ENCODE measurements at regions not wholly inside any gene's neighbourhood (a gene's known extent, or its start where the extent isn't known, plus 50 kb on each side); places are given as distances from the start of the nearest gene placed in this dataset.

DNA sequence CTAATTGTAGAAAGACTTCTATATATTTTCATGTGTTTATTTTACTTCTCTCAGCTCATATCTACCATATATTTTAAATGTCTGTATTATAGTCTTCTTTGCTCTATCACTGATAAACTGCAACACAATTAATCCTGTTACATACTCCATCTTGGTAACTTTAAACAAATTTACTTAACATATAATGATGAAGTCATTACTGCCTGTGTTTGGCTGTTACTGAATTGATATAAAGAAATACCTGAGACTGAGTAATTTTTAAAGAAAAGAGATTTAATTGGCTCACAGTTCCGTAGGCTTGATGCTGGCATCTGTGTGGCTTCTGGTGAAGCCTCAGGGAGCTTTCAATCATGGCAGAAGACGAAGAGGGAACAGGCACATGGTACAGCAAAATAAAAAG lies 1480.4 kb downstream of the HACE1 start:
- H3K36me3 ChIP-seq (ENCODE audit: control insufficient read depth in 2 of 4, insufficient read depth in 4 of 4, low read length in 3 of 4): no peaks in the 10 kb centered on the region
- DNase-seq (ENCODE audit: low read depth in 1 of 2, low spot score in 2 of 2): no peak
- no peak overlapping the region for H3K27ac ChIP-seq (ENCODE audit: low read depth, low read length)
- no peak overlapping the region for H3K4me3 ChIP-seq (ENCODE audit: extremely low read depth in 1 of 4, insufficient read depth in 2 of 4, low read depth in 3 of 4, low read length in 4 of 4)
- no peak for TF ChIP-seq CHD2 (IDR thresholded peaks at IDR 0.05; ENCODE audit: low read length)
- TF ChIP-seq POU5F1 (IDR thresholded peaks at IDR 0.05; ENCODE audit: low read depth, low read length): no peak
- no peak for TF ChIP-seq TAF1 (IDR thresholded peaks at IDR 0.05; ENCODE audit: low read depth, low read length)
- no peak for TF ChIP-seq TEAD4 (IDR thresholded peaks at IDR 0.05; ENCODE audit: low read depth, low read length)
- no peak for TF ChIP-seq TBP (IDR thresholded peaks at IDR 0.05; ENCODE audit: low read depth, low read length)
- H2BK15ac ChIP-seq (ENCODE audit: low read length): no peak overlapping the region
- H4K5ac ChIP-seq (ENCODE audit: insufficient read length, low read depth, low read length): no peak overlapping the region
- H3K27me3 ChIP-seq (replicated peaks in 1 of 4; ENCODE audit: control insufficient read depth in 3 of 4, extremely low read depth in 1 of 4, insufficient read depth in 3 of 4, low read length in 3 of 4): no peaks in the 10 kb centered on the region
- WGBS, 2 experiments (ENCODE audit: extremely low coverage in 1 of 2, insufficient coverage in 1 of 2, insufficient read length in 1 of 2, insufficient replicate concordance in 2 of 2, low coverage in 1 of 2, low lambda C conversion rate in 2 of 2, missing lambda C conversion rate in 1 of 2): 90% methylated on average over 2 of the region's 2 CpGs; no CpG with 5 or more reads in 1 of the 2 experiments
- H3K23me2 ChIP-seq (ENCODE audit: low read depth, low read length): no peaks in the 10 kb centered on the region
- no peak overlapping the region for H3K23ac ChIP-seq (ENCODE audit: insufficient read length)
- no peak overlapping the region for H3K18ac ChIP-seq (ENCODE audit: extremely low read depth, low read length)
- H3K79me1 ChIP-seq (ENCODE audit: low read depth, low read length): no peaks in the 10 kb centered on the region
- no peak for FAIRE-seq
- ChIA-PET POLR2A (ENCODE audit: partially characterized antibody) (no interaction called here), CTCF (ENCODE audit: partially characterized antibody) (interaction anchor here (0.6 kb wide), 1 partner anchor 403 kb away, joined by 3 read pairs; no protein-coding TSS in a partner anchor)
- H3K14ac ChIP-seq (ENCODE audit: insufficient read length): no peak overlapping the region
- no peak overlapping the region for H2BK12ac ChIP-seq (ENCODE audit: low read depth, low read length)
- no peaks in the 10 kb centered on the region for H4K20me1 ChIP-seq (replicated peaks in 1 of 2; ENCODE audit: control insufficient read depth in 1 of 2, insufficient read depth in 2 of 2, low read length in 2 of 2)
- no peak overlapping the region for H3K4ac ChIP-seq (replicated peaks; ENCODE audit: insufficient read length, low read depth, low read length)
- no peak overlapping the region for H2BK20ac ChIP-seq (ENCODE audit: low read length)
- no peaks in the 10 kb centered on the region for H3K4me1 ChIP-seq (replicated peaks in 1 of 4; ENCODE audit: control insufficient read depth in 3 of 4, insufficient read depth in 4 of 4, low read length in 3 of 4)
- H2BK5ac ChIP-seq (ENCODE audit: low read depth, low read length): no peak overlapping the region
- no peak overlapping the region for H2BK120ac ChIP-seq (replicated peaks; ENCODE audit: low read depth, low read length)
- H3K56ac ChIP-seq (replicated peaks; ENCODE audit: insufficient read length, low read depth, low read length): no peak overlapping the region
- no peak overlapping the region for H4K91ac ChIP-seq (replicated peaks; ENCODE audit: insufficient read length, low read length)
- H3K9ac ChIP-seq (replicated peaks in 1 of 4; ENCODE audit: extremely low read depth in 1 of 4, low read depth in 3 of 4, low read length in 3 of 4): no peak overlapping the region
- no peak overlapping the region for H2AK5ac ChIP-seq (ENCODE audit: low read depth, low read length)
- H3K9me3 ChIP-seq (ENCODE audit: insufficient read depth in 2 of 2, low read depth in 1 of 2, low read length in 1 of 2): no peaks in the 10 kb centered on the region
- H3K79me2 ChIP-seq (ENCODE audit: control insufficient read depth in 1 of 2, insufficient read depth in 2 of 2, low read length in 2 of 2): no peaks in the 10 kb centered on the region
- H4K8ac ChIP-seq (ENCODE audit: extremely low read depth, insufficient read depth, low read length): no peak overlapping the region
- H3K4me2 ChIP-seq (ENCODE audit: insufficient read depth in 1 of 2, low read depth in 2 of 2, low read length in 2 of 2): no peak overlapping the region
- no peak overlapping the region for H2AFZ ChIP-seq (ENCODE audit: low read length)

Data from H1 (cell line).